DND-41 (cell line): ENCODE measurements at regions not wholly inside any gene's neighbourhood (a gene's known extent, or its start where the extent isn't known, plus 50 kb on each side); places are given as distances from the start of the nearest gene placed in this dataset.

ENCODE experiments used
- CTCF ChIP-seq: IDR thresholded peaks from 2 replicates; pipeline ENCODE4 v1.5.1; 2012; ENCODE audit warnings: borderline replicate concordance, low read length, moderate library complexity, mild to moderate bottlenecking; ENCODE audit not compliant: poor library complexity, severe bottlenecking; ENCODE audit errors: extremely low read depth
- EZH2 ChIP-seq: IDR thresholded peaks from 3 replicates; pipeline ENCODE4 v1.6.1; 2012; ENCODE audit warnings: borderline replicate concordance, low read depth, mild to moderate bottlenecking, moderate library complexity, low read length, inconsistent platforms; ENCODE audit not compliant: severe bottlenecking

DNA sequence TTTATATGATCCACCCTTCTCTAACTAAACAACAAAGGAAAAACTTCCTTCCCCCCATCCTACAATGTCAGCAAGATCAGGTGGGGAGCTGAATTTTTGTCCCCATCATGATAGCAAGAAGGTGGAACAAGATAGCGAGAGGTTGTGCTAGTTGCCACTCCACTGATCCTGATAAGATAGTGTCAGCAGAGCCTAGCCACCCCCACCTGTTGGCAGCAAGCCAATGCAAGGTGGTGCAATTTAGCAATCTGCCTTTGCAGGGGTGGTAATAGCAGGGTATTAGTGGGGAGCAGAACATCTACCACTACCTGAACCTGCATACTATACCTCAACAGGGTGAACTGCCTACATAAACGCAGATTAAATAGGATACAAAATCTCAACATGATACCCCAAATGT is 80.2 kb upstream of the MAMLD1 start:
- no peak for TF ChIP-seq EZH2
- no peak for TF ChIP-seq CTCF
